ENCODE measurements at regions not wholly inside any gene's neighbourhood (a gene's known extent, or its start where the extent isn't known, plus 50 kb on each side); places are given as distances from the start of the nearest gene placed in this dataset.

GRCh38 chr14:87508333-87508732 is 484.6 kb downstream of the GALC start:
- TF ChIP-seq, protein P1, sequence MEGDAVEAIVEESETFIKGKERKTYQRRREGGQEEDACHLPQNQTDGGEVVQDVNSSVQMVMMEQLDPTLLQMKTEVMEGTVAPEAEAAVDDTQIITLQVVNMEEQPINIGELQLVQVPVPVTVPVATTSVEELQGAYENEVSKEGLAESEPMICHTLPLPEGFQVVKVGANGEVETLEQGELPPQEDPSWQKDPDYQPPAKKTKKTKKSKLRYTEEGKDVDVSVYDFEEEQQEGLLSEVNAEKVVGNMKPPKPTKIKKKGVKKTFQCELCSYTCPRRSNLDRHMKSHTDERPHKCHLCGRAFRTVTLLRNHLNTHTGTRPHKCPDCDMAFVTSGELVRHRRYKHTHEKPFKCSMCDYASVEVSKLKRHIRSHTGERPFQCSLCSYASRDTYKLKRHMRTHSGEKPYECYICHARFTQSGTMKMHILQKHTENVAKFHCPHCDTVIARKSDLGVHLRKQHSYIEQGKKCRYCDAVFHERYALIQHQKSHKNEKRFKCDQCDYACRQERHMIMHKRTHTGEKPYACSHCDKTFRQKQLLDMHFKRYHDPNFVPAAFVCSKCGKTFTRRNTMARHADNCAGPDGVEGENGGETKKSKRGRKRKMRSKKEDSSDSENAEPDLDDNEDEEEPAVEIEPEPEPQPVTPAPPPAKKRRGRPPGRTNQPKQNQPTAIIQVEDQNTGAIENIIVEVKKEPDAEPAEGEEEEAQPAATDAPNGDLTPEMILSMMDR (IDR thresholded peaks at IDR 0.05) = no peak

GRCh38 chr14:87503711-87504110 is 489.3 kb downstream of the GALC start:
- TF ChIP-seq, protein P1 (IDR thresholded peaks at IDR 0.05) = no peak

DNA sequence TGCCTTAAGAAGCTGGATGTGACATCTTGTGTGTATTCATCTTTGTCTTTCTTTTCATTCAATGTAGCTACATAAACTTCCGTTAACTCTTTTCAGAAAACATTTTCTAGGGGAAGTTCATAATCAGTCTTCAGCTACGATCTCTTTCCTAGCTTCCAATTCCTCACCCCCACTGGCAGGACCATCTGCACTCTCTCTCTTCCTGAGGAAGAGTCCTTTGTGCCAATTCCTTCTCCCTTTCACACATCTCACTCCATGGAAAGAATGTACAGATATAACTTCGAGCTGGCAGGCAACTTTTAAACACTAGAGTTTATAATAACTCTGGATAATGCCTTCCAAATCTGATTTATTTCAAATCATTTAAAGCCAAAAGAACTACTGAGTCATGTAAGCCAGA is 495.7 kb downstream of the GALC start:
- TF ChIP-seq, protein P1 (IDR thresholded peaks at IDR 0.05) = no peak

DNA sequence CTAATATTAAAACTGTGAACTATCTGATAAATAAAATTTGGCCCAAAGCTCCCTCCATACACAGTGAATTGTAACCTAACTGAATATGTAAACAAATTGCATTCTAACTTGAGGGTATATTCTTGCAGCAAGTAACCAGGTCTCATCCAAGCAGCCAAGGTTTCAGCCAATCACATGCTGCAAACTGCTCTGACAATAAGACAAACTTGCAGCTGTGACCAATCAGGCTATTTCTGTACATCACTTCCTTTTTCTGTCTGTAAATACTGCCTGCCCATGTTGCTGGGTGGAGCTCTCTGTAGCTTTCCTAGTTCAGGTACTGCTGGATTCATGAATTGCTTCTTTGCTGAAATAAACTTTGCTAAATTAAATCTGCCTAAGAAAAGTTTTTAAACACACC is 499.0 kb downstream of the GALC start:
- TF ChIP-seq, protein P1 (IDR thresholded peaks at IDR 0.05) = no peak

DNA sequence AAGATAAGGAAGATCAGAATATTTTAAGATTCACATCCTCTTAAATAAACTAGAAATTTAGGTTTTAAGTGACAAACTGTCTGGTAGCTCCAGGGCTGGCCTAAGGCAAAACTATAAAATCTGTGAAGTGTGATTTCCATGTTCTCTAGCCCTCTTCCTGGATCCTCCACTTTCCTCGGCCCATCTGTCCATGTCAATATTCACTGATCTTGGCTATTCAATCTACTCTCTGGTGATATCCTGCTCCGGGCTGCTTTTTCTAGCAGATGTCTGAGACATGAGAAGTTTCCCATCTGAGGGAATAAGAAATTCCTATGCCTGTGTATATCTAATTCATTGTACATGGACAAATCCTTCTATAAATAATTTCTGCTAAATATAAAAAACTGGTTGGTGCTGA is 500.4 kb downstream of the GALC start:
- TF ChIP-seq, protein P1 (IDR thresholded peaks at IDR 0.05) = no peak

DNA sequence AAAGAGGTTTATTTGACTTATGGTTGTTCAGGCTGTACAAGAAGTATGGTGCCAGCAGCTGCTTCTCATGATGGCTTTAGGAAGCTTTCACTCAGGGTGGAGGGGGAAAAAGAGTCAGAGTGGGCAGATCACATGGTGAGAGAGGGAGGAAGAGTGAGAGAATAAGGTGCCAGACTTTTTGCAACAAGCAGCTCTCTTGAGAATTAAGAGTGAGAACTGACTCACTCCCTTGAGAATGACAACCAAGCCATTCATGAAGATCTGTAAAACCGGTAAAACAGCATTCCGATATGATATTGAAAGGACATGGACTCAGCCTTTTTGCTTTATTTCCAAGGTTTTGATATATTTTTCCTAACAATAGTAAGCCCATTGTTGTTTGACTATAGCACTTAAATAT is 501.2 kb downstream of the GALC start:
- TF ChIP-seq, protein P1 (IDR thresholded peaks at IDR 0.05) = no peak

- TF ChIP-seq, protein P1 (IDR thresholded peaks at IDR 0.05) = no peak
These were observed 503.7 kb downstream of the GALC start for GRCh38 chr14:87489196-87489819.

All from LNCAP (cell line).